H9 (cell line): ENCODE measurements at regions not wholly inside any gene's neighbourhood (a gene's known extent, or its start where the extent isn't known, plus 50 kb on each side); places are given as distances from the start of the nearest gene placed in this dataset.

Experiments
- DNase-seq: peaks from one replicate; pipeline ENCODE4 v3.0.0-alpha.2; 2017
- H2AFZ ChIP-seq: one replicate; pipeline ENCODE4 v1.6.1; 2013; ENCODE audit warnings: mild to moderate bottlenecking, low read length, control low read depth, moderate library complexity
- H2AK5ac ChIP-seq: 2 replicates; pipeline ENCODE4 v1.6.1; 2013; ENCODE audit warnings: low read length, control low read depth, mixed read lengths; ENCODE audit not compliant: insufficient read length
- H2BK120ac ChIP-seq: one replicate; pipeline ENCODE4 v1.6.1; 2013; ENCODE audit warnings: low read depth, mild to moderate bottlenecking, low read length, control low read depth, inconsistent platforms; ENCODE audit not compliant: poor library complexity, severe bottlenecking
- H2BK12ac ChIP-seq: 2 replicates; pipeline ENCODE4 v1.6.1; 2013; ENCODE audit warnings: low read length, control low read depth, mixed read lengths, low read depth; ENCODE audit not compliant: insufficient read length
- H2BK15ac ChIP-seq: 2 replicates; pipeline ENCODE4 v1.6.1; 2013; ENCODE audit warnings: low read depth, low read length, control low read depth
- H2BK20ac ChIP-seq: one replicate; pipeline ENCODE4 v1.6.1; 2013; ENCODE audit warnings: low read depth, mild to moderate bottlenecking, low read length, control low read depth, inconsistent platforms; ENCODE audit not compliant: poor library complexity, severe bottlenecking
- H2BK5ac ChIP-seq: 2 replicates; pipeline ENCODE4 v1.6.1; 2013; ENCODE audit warnings: low read length, control low read depth, mixed read lengths; ENCODE audit not compliant: insufficient read length
- H3K14ac ChIP-seq: 2 replicates; pipeline ENCODE4 v1.6.1; 2013; ENCODE audit warnings: low read length, control low read depth; ENCODE audit not compliant: insufficient read depth
- H3K18ac ChIP-seq: 2 replicates; pipeline ENCODE4 v1.6.1; 2013; ENCODE audit warnings: low read depth, mild to moderate bottlenecking, mixed read lengths, low read length, control low read depth; ENCODE audit not compliant: insufficient read length
- H3K23ac ChIP-seq: 2 replicates; pipeline ENCODE4 v1.6.1; 2013; ENCODE audit warnings: low read length, control low read depth, mixed read lengths, low read depth; ENCODE audit not compliant: insufficient read length
- H3K23me2 ChIP-seq: 2 replicates; pipeline ENCODE4 v1.6.1; 2013; ENCODE audit warnings: low read depth, mild to moderate bottlenecking, mixed read lengths, low read length, control low read depth; ENCODE audit not compliant: insufficient read length, poor library complexity, severe bottlenecking
- H3K27ac ChIP-seq: 2 replicates; pipeline ENCODE4 v1.5.1; 2013; ENCODE audit warnings: low read length, control low read depth, mixed read lengths, low read depth; ENCODE audit not compliant: insufficient read length
- H3K27me3 ChIP-seq: 2 replicates; pipeline ENCODE4 v1.6.1; 2013; ENCODE audit warnings: low read length, control low read depth, inconsistent platforms; ENCODE audit not compliant: insufficient read depth
- H3K4ac ChIP-seq: 2 replicates; pipeline ENCODE4 v1.6.1; 2013; ENCODE audit warnings: low read depth, mild to moderate bottlenecking, control low read depth, inconsistent platforms, low read length, moderate library complexity
- H3K4me1 ChIP-seq: 2 replicates; pipeline ENCODE4 v1.6.1; 2013; ENCODE audit warnings: low read length, control low read depth, inconsistent platforms; ENCODE audit not compliant: insufficient read depth
- H3K4me2 ChIP-seq: 2 replicates; pipeline ENCODE4 v1.6.1; 2013; ENCODE audit warnings: low read length, control low read depth, mixed read lengths; ENCODE audit not compliant: insufficient read length, insufficient read depth
- H3K56ac ChIP-seq: 2 replicates; pipeline ENCODE4 v1.6.1; 2013; ENCODE audit warnings: low read depth, mild to moderate bottlenecking, mixed read lengths, low read length, control low read depth; ENCODE audit not compliant: insufficient read length
- H3K79me1 ChIP-seq: 2 replicates; pipeline ENCODE4 v1.6.1; 2013; ENCODE audit warnings: low read depth, mild to moderate bottlenecking, moderate library complexity, low read length, control low read depth, inconsistent platforms; ENCODE audit not compliant: insufficient read depth, poor library complexity, severe bottlenecking
- H3K79me2 ChIP-seq: 2 replicates; pipeline ENCODE4 v1.6.1; 2013; ENCODE audit warnings: low read length, control low read depth, inconsistent platforms; ENCODE audit not compliant: insufficient read depth
- H3K9ac ChIP-seq: 2 replicates; pipeline ENCODE4 v1.6.1; 2013; ENCODE audit warnings: low read length, control low read depth, mixed read lengths; ENCODE audit not compliant: insufficient read length; ENCODE audit errors: extremely low read depth
- H3K9me3 ChIP-seq: one replicate; pipeline ENCODE4 v1.6.1; 2013; ENCODE audit warnings: low read depth, low read length, inconsistent platforms; ENCODE audit not compliant: control insufficient read depth
- H3T11ph ChIP-seq: one replicate; pipeline ENCODE4 v1.6.1; 2013; ENCODE audit warnings: mild to moderate bottlenecking, low read length, control low read depth, inconsistent platforms
- H4K20me1 ChIP-seq: one replicate; pipeline ENCODE4 v1.6.1; 2013; ENCODE audit not compliant: control insufficient read depth, insufficient read length, insufficient read depth
- H4K5ac ChIP-seq: 2 replicates; pipeline ENCODE4 v1.6.1; 2013; ENCODE audit warnings: low read depth, mild to moderate bottlenecking, mixed read lengths, low read length, control low read depth; ENCODE audit not compliant: insufficient read length
- H4K8ac ChIP-seq: replicated peaks from 2 replicates; pipeline ENCODE4 v1.6.1; 2013; ENCODE audit warnings: low read length, control low read depth, mixed read lengths, low read depth; ENCODE audit not compliant: insufficient read length
- H4K91ac ChIP-seq: 2 replicates; pipeline ENCODE4 v1.6.1; 2013; ENCODE audit warnings: low read depth, mild to moderate bottlenecking, moderate library complexity, mixed read lengths, low read length, control low read depth; ENCODE audit not compliant: insufficient read length
- H3K27ac Mint-ChIP-seq, 3 experiments: 2 replicates in 2 of 3; 3 replicates in 1 of 3; pipeline ENCODE4 v1.8.0; 2020 to 2021; ENCODE audit warnings: mixed read lengths in 3 of 3, mild to moderate bottlenecking in 1 of 3, moderate library complexity in 1 of 3
- H3K27me3 Mint-ChIP-seq: 2 replicates; pipeline ENCODE4 v1.8.0; 2021; ENCODE audit warnings: low read depth, mild to moderate bottlenecking, moderate library complexity, mixed read lengths
- H3K36me3 Mint-ChIP-seq, 3 experiments: 2 replicates in 2 of 3; 3 replicates in 1 of 3; pipeline ENCODE4 v1.8.0; 2020 to 2021; ENCODE audit warnings: low read depth in 3 of 3, mixed read lengths in 3 of 3; ENCODE audit not compliant: insufficient read depth in 1 of 3
- H3K4me1 Mint-ChIP-seq, 2 experiments: 2 replicates each; pipeline ENCODE4 v1.8.0; 2020; ENCODE audit warnings: mixed read lengths in 2 of 2
- H3K4me3 Mint-ChIP-seq, 2 experiments: 2 replicates in 1 of 2; 3 replicates in 1 of 2; pipeline ENCODE4 v1.8.0; 2020 to 2021; ENCODE audit warnings: mild to moderate bottlenecking in 2 of 2, mixed read lengths in 2 of 2, moderate library complexity in 1 of 2
- H3K9me3 Mint-ChIP-seq, 2 experiments: 2 replicates in 1 of 2; 3 replicates in 1 of 2; pipeline ENCODE4 v1.8.0; 2020; ENCODE audit warnings: mild to moderate bottlenecking in 2 of 2, mixed read lengths in 2 of 2, moderate library complexity in 1 of 2
- WGBS: extraction: QIAGEN DNeasy Blood & Tissue Kit; methylation state at CpG from one replicate; pipeline ENCODE4 v1.1.7; 2013; ENCODE audit warnings: missing lambda C conversion rate, low lambda C conversion rate, mixed read lengths; ENCODE audit not compliant: insufficient read length; ENCODE audit errors: extremely low coverage; 5-methylcytosine and 5-hydroxymethylcytosine counted together
- TF ChIP-seq, protein P1 (sequence below): fragments of 200-600 bp; sonication (generic); conservative IDR thresholded peaks from 3 replicates; pipeline ENCODE4 v1.8.0; 2021; ENCODE audit warnings: antibody characterized with exemption, mild to moderate bottlenecking

DNA sequence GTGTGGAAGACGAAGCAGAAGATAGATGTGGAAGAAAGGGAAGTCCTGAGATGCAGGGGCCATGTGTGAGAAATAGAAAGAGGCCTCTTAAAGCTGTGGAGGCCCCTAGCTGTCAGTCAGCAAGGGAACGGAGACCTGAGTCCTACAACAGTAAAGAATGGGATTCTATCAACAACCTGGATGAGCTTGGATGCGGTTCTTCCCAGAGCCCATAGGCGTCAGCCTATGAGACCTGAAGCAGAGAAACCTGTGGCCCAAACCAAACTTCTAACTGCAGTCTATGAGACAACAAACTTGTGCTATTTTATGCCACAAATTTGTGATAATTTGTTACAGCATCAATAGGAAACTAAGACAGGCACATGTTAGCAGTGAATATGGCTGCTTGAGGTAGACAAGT is 583.7 kb downstream of the ADCYAP1 start:
- Mint-ChIP-seq H3K4me1 (no peaks in the 10 kb centered on the region), H3K27me3 (no peaks in the 10 kb centered on the region), H3K36me3 (peaks cover 0 to 5% (median 0%) of the 10 kb centered on the region in 3 experiments; a peak in 1 of 7 replicates), H3K9me3 (peaks cover 5 to 10% of the 10 kb centered on the region in 2 experiments; a peak in 3 of 5 replicates), H3K27ac (no peak overlapping the region), H3K4me3 (no peak overlapping the region)
- H4K20me1 ChIP-seq = no peaks in the 10 kb centered on the region
- H3K4me1 ChIP-seq = no peaks in the 10 kb centered on the region
- H3K9ac ChIP-seq = no peak overlapping the region
- no peak overlapping the region for H2BK12ac ChIP-seq
- H4K91ac ChIP-seq = no peak overlapping the region
- no peak overlapping the region for H3K4me2 ChIP-seq
- 0 out of 2 replicates have a peak, but pooled peaks cover 2% of the 10 kb centered on the region for H3K79me2 ChIP-seq
- no peak overlapping the region for H3K27ac ChIP-seq
- H3K4ac ChIP-seq = no peak overlapping the region
- no peak overlapping the region for H4K5ac ChIP-seq
- no peak overlapping the region for H2AFZ ChIP-seq
- TF ChIP-seq, protein P1, sequence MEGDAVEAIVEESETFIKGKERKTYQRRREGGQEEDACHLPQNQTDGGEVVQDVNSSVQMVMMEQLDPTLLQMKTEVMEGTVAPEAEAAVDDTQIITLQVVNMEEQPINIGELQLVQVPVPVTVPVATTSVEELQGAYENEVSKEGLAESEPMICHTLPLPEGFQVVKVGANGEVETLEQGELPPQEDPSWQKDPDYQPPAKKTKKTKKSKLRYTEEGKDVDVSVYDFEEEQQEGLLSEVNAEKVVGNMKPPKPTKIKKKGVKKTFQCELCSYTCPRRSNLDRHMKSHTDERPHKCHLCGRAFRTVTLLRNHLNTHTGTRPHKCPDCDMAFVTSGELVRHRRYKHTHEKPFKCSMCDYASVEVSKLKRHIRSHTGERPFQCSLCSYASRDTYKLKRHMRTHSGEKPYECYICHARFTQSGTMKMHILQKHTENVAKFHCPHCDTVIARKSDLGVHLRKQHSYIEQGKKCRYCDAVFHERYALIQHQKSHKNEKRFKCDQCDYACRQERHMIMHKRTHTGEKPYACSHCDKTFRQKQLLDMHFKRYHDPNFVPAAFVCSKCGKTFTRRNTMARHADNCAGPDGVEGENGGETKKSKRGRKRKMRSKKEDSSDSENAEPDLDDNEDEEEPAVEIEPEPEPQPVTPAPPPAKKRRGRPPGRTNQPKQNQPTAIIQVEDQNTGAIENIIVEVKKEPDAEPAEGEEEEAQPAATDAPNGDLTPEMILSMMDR = no peak
- H2BK15ac ChIP-seq = no peak overlapping the region; the same call in 1 of the 2 replicates
- H2BK20ac ChIP-seq = no peak overlapping the region
- H3K23me2 ChIP-seq = no peaks in the 10 kb centered on the region
- no peak overlapping the region for H3T11ph ChIP-seq
- no peak overlapping the region for H3K18ac ChIP-seq
- H2BK5ac ChIP-seq = no peak overlapping the region
- no peak overlapping the region for H3K14ac ChIP-seq
- WGBS = no CpG with 5 or more reads among the region's 4 CpGs
- no peak overlapping the region for H3K23ac ChIP-seq
- no peak overlapping the region for H4K8ac ChIP-seq
- no peak overlapping the region for H2AK5ac ChIP-seq
- H2BK120ac ChIP-seq = no peak overlapping the region
- H3K9me3 ChIP-seq = no peaks in the 10 kb centered on the region
- H3K56ac ChIP-seq = no peak overlapping the region
- no peak for DNase-seq
- no peaks in the 10 kb centered on the region for H3K79me1 ChIP-seq
- no peaks in the 10 kb centered on the region for H3K27me3 ChIP-seq
